ENCODE measurements at regions not wholly inside any gene's neighbourhood (a gene's known extent, or its start where the extent isn't known, plus 50 kb on each side); places are given as distances from the start of the nearest gene placed in this dataset.
"Not testable (repeated sequence)": the region's sequence is repeated elsewhere in the genome, so short reads cannot be mapped to it uniquely, and the experiment has no call there.

DNA sequence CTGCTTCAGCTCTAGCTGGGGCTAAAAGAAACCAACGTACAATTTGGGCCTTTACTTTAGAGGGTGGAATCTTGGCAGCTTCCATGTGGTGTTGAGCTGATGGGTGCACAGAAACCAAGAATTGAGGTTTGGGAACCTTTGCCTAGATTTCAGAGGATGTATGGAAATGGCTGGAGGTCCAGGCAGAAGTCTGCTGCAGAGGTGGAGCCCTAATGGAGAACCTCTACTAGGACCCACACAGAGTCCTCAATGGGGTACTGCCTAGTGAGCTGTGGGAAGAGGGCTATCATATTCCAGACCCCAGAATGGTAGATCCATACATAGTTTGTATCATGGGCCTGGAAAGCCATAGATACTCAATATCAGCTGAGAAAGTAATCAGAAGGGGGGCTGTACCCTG, 500.4 kb upstream of the ATP2B1 start:
- DNase-seq (ENCODE audit: low read depth): no peak

DNA sequence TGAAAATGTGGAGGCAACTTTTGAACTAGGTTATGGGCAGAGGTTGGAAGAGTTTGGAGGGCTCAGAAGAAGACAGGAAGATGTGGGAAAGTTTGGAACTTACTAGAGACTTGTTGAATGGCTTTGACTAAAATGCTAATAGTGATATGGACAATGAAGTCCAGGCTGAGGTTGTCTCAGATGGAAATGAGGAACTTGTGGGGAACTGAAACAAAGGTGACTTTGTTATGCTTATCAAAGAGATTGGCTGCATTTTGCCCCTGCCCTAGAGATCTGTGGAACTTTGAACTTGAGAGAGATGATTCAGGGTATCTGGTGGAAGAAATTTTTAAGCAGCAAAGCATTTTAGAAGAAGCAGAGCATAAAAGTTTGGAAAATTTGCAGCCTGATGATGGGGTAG, 499.7 kb upstream of the ATP2B1 start:
- not testable (repeated sequence) for DNase-seq (ENCODE audit: low read depth)

DNA sequence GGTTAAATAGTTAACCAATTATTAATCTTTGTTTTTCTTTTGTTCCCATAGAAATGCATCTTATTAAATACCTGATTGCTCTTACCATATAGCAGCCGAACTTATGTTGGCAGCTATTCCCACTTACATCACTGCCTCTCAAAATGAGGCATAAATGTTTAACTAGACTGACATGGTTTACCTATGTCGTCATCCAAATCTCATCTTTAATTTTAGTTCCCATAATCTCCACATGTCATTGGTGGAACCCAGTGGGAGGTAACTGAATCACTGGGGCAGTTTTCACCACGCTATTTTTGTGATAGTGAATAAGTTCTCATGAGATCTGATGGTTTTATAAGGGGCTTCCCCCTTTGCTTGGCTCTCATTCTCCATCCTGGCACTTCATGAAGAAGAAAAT, 499.2 kb upstream of the ATP2B1 start:
- DNase-seq (ENCODE audit: low read depth): no peak

DNA sequence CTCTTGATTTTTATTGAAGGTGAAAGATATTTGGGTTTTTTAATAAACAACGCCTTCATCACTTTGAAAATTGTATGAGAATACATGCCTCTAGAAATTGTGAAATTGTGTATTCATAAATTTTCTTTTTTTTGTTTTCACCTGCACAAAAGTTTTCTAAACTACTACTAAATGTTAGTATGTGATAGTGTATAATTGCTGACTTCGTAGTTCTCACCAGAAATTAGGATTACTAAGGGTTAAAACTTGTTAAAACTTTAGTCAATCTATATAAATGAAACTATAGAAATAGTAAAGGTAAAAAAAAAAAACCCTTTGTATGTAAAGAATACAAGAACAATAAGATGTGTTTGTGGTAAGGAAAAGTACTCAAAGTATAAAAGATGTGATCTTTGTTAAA, 496.5 kb upstream of the ATP2B1 start:
- no peak for DNase-seq (ENCODE audit: low read depth)

DNA sequence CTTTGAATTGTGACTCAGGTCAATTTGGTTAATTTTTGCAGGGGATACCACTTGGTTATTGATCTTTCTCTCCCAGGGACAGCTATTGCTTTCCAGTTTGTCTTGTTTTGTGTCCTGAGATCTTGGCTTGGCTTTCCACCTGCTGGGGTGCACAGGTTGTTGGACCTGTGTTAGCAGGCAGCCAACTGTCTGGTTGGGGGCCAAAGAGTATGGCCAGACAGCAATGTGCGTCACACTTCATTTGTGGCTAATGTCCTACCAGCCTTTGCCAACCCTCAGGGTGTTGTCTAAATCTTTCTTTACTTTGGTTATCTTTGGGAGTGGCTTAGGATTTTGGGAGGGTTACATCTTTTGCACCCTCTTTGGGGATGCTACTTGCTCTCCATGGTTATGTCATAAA, 494.9 kb upstream of the ATP2B1 start:
- no peak for DNase-seq (ENCODE audit: low read depth)

DNA sequence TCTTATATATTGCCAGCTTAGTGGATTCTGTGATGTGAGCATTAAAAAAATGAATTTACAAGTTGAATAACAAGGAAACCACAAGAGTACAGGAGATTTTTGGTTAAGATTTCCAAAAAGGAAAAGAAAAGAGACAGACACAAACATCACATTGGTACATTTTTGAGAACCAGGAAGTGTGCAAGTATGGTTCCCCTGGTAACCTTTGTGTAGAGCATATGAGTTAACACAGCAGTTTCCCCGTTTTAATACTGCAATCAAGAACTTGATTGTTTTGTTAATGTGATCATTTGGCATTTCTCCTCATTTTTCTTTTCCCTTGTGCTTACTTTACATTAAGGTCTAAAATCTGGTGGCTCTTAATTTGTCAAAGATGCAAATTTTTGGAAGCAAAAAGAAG, 490.4 kb upstream of the ATP2B1 start:
- no peak for DNase-seq (ENCODE audit: low read depth)

DNA sequence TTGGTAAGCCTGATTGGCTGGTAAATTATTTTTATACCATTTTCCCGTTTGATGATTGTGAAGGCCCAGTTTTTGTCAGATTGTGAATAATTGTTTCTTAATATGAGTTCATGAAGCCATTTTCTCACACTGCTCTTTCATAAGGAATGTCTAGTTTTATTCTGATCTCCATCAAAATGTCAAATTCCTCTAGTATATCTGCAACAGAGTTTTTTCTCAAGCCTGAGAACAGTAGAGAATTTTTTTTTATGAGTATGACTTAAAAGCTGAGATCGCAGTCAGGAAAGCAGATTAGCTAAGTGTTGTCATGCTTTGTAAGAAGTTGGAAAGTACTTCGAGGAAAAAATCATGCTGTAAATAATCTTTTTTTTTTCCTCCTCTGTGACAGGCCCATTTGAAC, 484.9 kb upstream of the ATP2B1 start:
- DNase-seq (ENCODE audit: low read depth): no peak

DNA sequence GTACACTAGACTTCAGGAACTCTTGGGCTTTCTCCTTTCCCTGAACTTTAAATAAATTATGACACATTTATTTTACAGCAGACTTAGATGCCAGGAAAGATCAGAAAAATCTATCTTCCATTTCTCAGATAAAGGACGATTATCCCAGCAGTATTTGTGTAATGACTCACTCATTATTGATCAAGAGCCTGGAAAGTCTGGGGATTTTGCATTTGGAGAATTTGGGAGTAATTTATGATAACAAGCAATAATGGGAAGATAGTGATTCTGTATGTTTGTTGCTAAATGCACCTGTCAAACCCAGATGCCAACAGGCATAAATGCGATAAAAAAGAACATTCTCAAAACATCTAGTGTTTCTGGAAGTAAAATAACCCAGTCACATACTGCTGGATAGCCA, 480.2 kb upstream of the ATP2B1 start:
- DNase-seq (ENCODE audit: low read depth): no peak

DNA sequence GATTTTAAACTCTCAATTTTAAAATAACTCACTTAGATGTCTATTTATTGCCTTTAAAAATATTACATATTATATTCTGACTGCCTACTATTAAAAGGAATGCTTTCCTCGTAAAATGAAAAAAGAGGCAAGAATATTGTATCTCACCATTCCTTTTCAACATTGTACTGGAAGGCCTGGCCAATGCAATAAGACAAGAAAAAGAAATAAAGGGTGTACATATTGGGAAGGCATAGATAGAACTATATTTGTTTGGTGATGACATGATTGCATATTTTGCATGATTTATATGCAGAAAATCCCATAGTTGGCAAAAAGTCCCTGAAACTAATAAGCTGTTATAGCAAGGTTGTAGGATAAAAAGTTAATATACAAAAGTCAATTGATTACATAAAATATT, 474.6 kb upstream of the ATP2B1 start:
- no peak for DNase-seq (ENCODE audit: low read depth)

DNA sequence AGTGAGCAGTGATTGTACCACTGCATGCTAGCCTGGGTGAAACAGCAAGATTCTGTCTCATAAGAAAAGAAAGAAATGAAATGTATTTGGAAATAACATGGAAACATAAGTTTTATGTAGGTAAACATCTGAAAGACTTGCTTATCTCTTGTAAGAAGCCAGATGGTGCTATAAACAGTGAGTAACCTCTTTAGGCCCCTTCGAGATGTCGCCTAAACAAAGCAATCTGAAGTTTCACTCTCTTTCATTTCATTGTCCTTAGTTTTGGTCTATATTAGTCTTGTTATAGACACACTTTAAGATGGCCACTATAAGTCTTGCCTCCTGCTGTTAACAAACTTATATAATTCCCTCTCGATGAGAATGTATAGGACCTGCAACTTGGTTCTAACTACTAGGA, 472.6 kb upstream of the ATP2B1 start:
- no peak for DNase-seq (ENCODE audit: low read depth)

DNA sequence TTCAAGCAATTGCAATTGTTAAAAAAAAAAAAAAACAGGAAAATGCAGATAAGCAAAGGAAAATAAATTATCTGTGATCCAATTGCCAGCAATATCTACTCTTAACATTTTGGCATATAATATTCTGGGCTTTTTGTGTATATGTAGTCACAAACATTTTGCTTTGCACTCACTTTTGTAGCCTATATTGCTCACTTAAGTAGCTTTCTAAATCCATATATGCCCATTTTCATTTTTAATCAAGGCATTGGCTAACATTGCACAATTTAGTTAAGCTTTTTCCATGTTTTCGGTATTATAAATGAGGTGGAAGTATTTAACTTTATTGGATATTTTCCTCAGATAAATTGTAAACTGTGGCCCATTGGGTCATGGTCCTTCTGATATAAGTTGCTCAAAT, 466.3 kb upstream of the ATP2B1 start:
- DNase-seq (ENCODE audit: low read depth): no peak

DNA sequence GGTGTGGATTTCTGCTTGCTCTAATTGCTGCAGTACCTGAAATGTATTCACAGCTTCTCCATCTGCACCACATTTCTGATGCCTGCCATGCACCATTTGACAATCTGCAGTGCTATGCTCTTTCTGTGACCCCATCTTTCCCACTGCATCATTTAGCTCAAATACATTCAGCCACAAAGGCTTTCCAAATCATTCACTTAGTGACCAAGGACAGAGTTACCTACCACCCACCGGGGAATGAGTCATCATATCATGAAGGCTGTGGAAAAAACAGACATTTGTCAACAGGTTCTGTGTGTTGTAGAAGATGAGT, 465.5 kb upstream of the ATP2B1 start:
- DNase-seq (ENCODE audit: low read depth): no peak

DNA sequence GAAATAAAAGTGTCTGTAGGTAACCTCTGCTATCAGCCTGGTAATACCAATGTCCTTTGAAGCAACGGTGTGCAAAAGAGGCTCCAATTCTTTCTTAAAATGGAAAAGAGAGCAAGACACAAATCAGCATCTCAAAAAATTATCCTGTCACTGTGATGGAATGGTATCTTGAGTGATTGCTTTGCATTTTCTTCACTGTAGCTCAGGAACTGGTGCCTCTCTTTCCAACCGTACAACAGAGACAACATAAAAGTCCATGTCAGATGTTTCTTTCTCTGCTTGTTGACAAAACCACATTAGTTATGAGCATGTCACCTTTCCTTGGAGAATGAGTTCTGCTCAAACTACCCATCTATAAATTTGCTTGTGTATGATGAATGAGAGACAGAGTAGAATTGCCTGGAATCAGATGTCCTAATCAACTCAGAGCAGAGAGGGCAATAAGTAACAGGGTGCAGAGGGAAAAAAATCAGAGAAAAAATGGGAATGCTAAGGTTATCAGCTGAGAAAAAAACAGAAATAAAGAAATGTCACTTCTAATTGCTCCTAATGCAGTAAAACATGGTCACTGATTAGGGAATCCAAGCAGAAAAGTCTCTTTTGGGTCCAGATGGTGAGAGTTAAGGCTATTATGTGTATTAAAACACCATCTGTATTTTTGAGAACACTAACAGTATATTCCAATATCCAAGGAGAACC, 465.0 kb upstream of the ATP2B1 start:
- DNase-seq (ENCODE audit: low read depth): no peak

DNA sequence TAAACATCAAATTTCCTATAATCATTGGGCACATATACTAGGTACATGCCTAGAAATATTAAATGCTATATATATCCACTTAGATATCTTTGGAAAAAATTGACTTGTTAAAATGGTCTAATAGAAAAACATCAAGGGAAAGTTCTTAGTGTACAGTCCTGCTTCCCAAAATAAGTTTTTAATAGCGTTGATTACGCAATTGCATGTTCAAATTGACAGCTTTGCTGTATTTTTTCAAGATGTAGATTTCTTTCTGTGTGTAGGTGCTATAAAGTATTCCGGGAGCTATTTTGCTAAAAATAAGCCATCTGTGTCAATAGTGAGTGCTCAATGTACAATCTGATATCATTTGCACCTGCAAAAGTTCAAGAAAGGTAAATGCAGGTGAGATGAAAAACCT, 463.9 kb upstream of the ATP2B1 start:
- no peak for DNase-seq (ENCODE audit: low read depth)

DNA sequence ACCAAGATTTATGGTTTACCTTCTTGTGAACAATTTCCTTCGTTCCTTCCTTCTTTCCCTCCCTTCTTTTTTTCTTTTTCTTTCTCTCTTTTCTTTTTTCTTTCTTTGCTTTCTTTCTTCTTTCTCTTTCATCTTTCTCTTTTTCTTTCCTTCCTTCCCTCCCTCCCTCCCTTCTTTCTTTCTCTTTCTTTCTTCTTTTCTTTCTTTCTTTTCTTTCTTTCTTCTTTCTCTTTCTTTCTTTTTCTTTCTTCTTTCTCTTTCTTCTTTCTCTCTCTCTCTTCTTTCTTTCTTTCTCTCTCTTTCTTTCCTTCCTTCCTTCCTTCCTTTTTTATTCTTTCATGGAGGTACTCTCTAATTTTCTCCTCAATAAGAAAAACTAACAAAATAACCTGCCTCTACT, 462.1 kb upstream of the ATP2B1 start:
- no peak for DNase-seq (ENCODE audit: low read depth)

DNA sequence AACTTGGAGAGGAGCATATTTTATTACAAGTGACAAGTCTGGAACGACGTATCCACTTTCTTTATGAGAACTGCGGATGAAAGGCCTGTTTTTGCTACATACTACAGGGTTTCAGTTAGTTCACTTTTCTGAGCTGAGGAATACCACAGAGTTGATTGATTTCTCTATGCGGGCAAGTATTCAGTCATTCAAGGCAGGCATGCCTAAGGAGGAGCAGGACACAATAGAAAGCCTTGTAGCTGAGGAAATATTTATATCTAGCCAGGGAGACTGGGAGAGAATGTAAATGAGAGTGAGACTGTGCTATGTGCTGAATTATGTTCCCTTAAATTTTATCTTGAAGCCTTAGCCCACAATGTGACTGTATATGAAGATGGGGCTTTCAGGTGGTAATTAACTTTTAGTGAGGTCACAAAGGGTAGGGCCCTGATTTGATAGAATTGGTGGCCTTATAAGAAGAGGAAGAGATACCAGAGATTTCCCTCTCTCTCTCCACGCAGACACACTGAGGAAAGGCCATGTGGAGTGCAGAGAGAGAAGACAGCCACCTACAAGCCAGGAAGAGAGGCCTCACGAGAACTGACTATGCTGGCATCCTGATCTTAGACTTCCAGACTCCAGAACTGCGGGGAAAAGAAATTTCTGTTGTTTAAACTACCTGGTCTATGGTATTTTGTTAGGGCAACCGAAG, 459.0 kb upstream of the ATP2B1 start:
- no peak for DNase-seq (ENCODE audit: low read depth)

DNA sequence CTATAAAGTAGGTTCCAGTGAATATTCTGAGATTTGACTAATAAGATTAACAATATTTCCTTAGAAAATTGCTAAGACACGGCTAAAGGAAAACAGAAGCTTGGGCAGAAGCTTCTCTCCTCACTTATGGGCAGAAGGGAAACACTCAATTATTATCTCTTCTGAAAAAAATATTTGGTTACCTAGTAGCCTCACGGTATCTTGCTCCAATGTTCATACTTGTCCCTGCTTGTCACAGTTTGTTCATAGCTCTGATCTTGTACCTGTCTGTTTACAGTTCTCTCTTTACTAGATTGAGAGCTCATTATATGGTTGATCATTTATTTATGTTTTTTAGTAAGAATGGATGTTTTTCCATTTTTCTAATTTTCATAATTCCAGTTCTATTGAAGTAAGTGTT, 458.0 kb upstream of the ATP2B1 start:
- DNase-seq (ENCODE audit: low read depth): no peak

DNA sequence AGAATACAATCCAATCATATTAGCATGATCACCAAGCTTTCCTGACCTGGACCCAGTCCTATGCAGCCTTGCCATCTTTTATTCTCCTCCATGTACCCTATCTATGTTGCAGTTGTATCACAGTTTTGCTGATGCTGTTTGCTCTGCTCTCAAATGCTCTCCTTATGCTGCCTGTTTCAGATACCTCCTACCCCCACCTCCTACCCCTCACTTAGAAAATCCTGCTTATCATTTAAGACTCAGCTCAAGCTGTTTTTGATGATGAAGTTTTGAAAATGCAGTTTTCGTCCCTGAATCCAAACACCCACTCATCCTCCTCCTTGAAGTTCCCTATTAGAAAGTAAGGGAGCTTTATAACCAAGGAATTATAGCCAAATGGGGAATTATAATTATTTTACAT, 457.4 kb upstream of the ATP2B1 start:
- DNase-seq (ENCODE audit: low read depth): no peak

DNA sequence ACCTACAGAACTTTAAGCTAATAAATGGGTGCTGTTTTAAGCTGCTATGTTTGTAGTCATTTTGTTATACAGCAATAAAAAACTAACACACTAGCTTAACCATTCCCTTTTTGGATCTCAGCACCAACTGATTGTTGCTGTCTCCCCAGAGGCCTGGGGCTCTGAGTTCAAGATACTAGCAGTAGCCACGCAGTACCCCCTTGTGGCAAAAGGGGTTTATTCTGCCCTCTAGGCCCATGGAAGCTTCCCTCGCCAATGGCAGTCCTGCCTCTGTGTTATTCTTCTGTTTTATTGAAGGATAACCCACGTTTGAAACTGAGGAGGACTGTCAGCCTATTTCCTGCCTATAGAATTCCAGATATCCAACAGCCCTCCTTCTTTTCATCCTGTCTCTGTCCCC, 455.3 kb upstream of the ATP2B1 start:
- DNase-seq (ENCODE audit: low read depth): no peak

DNA sequence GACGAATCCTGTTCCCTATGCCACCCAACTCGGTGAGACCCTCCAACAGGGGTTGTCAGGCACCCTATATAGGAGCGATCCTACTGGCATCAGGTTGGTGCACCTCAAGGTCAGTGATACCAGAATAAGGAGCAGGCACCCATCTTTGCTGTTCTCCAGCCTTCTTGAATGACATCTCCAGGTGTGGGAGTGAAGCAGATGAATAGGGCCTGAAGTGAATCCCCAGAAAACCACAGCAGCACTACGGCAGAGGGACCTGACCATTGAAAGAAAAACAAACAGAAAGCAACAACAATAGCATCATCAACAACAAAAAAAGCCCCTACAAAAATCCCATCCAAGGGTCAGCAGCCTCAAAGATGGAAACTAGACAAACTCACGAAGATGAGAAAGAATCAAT, 445.2 kb upstream of the ATP2B1 start:
- no peak for DNase-seq (ENCODE audit: low read depth)

DNA sequence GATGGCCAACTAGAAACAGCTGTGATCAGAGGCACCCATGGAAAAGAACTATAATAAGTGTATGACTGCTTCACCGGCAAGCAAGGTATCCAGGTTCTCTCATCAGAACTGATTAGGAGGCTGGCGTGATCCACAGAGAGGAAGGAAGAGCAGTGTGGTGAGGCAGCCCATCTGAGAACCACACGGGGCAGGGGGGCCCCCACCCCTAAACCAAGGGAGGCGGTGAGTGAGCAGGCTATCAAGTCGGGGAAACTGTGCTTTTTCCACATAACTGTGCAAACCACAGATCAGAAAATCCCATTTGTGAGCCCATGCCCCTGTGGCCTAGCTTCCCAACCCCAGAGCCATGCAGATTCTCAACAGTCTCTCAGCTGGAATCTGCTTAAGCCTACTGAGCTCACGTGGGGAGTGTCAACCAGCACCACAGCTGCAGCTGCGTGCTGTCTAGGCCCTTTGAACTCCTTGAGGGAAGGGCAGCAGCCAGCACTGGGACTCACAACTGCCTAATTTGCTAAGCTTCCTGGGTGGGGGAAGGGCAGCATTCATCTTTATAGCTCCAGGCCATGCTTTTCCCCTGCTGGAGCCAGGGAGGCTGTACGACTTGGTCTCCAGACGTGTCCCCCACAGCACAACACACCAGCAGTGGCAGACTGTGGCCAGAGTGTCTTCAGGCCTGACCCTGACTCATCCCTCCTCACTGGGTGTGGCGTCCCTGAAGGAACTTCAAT, 444.4 kb upstream of the ATP2B1 start:
- DNase-seq (ENCODE audit: low read depth): no peak

DNA sequence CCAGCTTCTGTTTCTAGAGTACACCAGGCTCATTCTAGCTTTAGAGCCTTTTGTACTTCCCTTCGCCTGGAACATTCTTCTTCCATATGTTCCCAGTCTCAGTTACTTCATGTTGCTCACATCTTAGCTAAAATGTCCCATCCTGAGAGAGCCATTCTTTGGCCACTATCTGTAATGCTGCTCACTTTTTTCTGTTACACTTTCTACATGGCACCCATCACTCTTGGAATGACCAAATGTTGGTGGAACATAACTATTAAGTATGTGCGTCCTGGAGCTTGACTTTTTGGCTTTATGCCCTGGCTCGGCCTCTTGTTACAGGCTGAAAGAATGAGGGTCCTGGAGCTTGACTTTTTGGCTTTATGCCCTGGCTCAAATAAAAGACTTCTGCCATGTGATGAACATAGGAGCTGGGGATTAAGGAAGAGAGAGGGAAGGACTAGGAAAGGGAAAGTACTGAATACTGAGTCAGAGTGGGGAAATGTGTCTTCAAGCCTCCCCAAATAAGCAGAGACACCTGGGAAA, 442.9 kb upstream of the ATP2B1 start:
- DNase-seq (ENCODE audit: low read depth): no peak

DNA sequence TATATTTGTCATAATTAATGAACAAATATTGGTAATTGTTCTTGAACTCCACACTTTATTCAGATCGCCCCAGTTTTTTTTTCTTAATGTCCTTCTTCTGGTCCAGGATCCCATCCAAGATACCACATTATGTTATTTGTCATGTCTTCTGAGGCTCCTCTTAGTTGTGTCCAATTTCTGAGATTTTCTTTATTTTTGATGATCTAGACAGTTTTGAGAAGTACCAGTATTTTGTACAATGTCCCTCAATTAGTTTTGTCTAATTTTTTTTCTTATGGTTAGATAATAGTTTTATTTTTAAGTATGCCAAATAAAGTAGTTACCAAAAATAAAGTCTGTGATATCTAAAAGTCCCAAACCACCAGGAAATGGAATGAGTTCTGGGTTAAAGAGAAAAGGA, 440.8 kb upstream of the ATP2B1 start:
- no peak for DNase-seq (ENCODE audit: low read depth)

Data from T follicular helper cell (primary cell).